ENCODE measurements at regions not wholly inside any gene's neighbourhood (a gene's known extent, or its start where the extent isn't known, plus 50 kb on each side); places are given as distances from the start of the nearest gene placed in this dataset.
"Not testable (repeated sequence)": the region's sequence is repeated elsewhere in the genome, so short reads cannot be mapped to it uniquely, and the experiment has no call there.

- no peak for DNase-seq
Observed at GRCh38 chr1:203926025-203926540, 64.7 kb downstream of the SNRPE start.

- DNase-seq: peak; percentile 21
Observed at GRCh38 chr1:203929741-203930309, 68.4 kb downstream of the SNRPE start.

- no peak for DNase-seq
Observed at GRCh38 chr1:203930342-203930741, 68.9 kb downstream of the SNRPE start.

GRCh38 chr1:203931953-203932352 is 70.6 kb downstream of the SNRPE start:
- no peak for DNase-seq

GRCh38 chr1:203932556-203932955 is 71.2 kb downstream of the SNRPE start:
- no peak for DNase-seq

GRCh38 chr1:203934027-203934426 is 72.6 kb downstream of the SNRPE start:
- DNase-seq: no peak

GRCh38 chr1:203934651-203935050 is 73.3 kb downstream of the SNRPE start:
- DNase-seq: no peak

GRCh38 chr1:203935321-203935720 is 73.9 kb downstream of the SNRPE start:
- no peak for DNase-seq

- no peak for DNase-seq
Observed at GRCh38 chr1:203937678-203938330, 76.4 kb downstream of the SNRPE start.

GRCh38 chr1:203944651-203945404 is 83.4 kb downstream of the SNRPE start:
- no peak for DNase-seq

- DNase-seq: no peak
Observed at GRCh38 chr1:203954293-203954692, 92.9 kb downstream of the SNRPE start.

GRCh38 chr1:203954788-203955552 is 93.6 kb downstream of the SNRPE start:
- DNase-seq: no peak

GRCh38 chr1:203968761-203969160 is 104.2 kb upstream of the SOX13 start:
- DNase-seq: no peak

GRCh38 chr1:203969846-203970245 is 103.1 kb upstream of the SOX13 start:
- DNase-seq: no peak

GRCh38 chr1:203985044-203985443 is 87.9 kb upstream of the SOX13 start:
- DNase-seq: no peak

- DNase-seq: no peak
Observed at GRCh38 chr1:203985676-203986075, 87.2 kb upstream of the SOX13 start.

- DNase-seq: no peak
Observed at GRCh38 chr1:203986887-203987461, 85.9 kb upstream of the SOX13 start.

- no peak for DNase-seq
Observed at GRCh38 chr1:203990118-203990517, 82.8 kb upstream of the SOX13 start.

GRCh38 chr1:203992440-203992839 is 80.5 kb upstream of the SOX13 start:
- no peak for DNase-seq

- DNase-seq: no peak
Observed at GRCh38 chr1:203993256-203993655, 79.7 kb upstream of the SOX13 start.

GRCh38 chr1:203995228-203995627 is 77.7 kb upstream of the SOX13 start:
- DNase-seq: no peak

GRCh38 chr1:203996126-203996525 is 76.8 kb upstream of the SOX13 start:
- peak; percentile 92 for DNase-seq

- DNase-seq: not testable (repeated sequence)
Observed at GRCh38 chr1:203998571-203998970, 74.3 kb upstream of the SOX13 start.

All from NCI-H526 treated with DMSO at 0.1 percent for 48 hours (cell line).